IMR-90 (cell line): ENCODE measurements at regions not wholly inside any gene's neighbourhood (a gene's known extent, or its start where the extent isn't known, plus 50 kb on each side); places are given as distances from the start of the nearest gene placed in this dataset.

Experiments
- ATAC-seq: fragments of 200-7000 bp; cut with Tn5 transposase; 2 replicates; pipeline ENCODE4 v1.9.1; 2020; ENCODE audit warnings: low read depth, mild to moderate bottlenecking, moderate library complexity
- BruUV-seq: library from RNA; stranded (reverse); fragments of 400-500 nt; replicated peaks from 2 replicates; lab custom pipeline; 2021; lab: Mats Ljungman, UMichigan
- CTCF ChIA-PET: fragments of 300-600 bp; formaldehyde crosslinking; extraction: SDS; loops from one replicate; lab custom pipeline; 2021; ENCODE audit warnings: antibody characterized with exemption; lab: Yijun Ruan, JAX
- POLR2A ChIA-PET: fragments of 300-600 bp; sonication (Branson Sonifier 250); formaldehyde crosslinking; loops from one replicate; lab custom pipeline; 2022; ENCODE audit warnings: antibody characterized with exemption; ENCODE audit not compliant: unreplicated experiment; lab: Charles Lee
- DNase-seq: peaks from one replicate; pipeline ENCODE4 v3.0.0; 2013
- H2AFZ ChIP-seq: replicated peaks from 2 replicates; pipeline ENCODE3; 2013; ENCODE audit warnings: low read length, mild to moderate bottlenecking; ENCODE audit not compliant: poor library complexity
- H2AK5ac ChIP-seq: 2 replicates; pipeline ENCODE4 v1.6.1; 2013; ENCODE audit warnings: low read depth, low read length, inconsistent platforms
- H2AK9ac ChIP-seq: replicated peaks from 2 replicates; pipeline ENCODE3; 2013; ENCODE audit warnings: mild to moderate bottlenecking, low read depth, low read length, moderate library complexity; ENCODE audit not compliant: poor library complexity
- H2BK120ac ChIP-seq: 2 replicates; pipeline ENCODE4 v1.6.1; 2013; ENCODE audit warnings: low read depth, low read length, inconsistent platforms
- H2BK15ac ChIP-seq: 3 replicates; pipeline ENCODE4 v1.6.1; 2013; ENCODE audit warnings: low read depth, low read length, inconsistent platforms
- H2BK20ac ChIP-seq: 2 replicates; pipeline ENCODE4 v1.6.1; 2013; ENCODE audit warnings: low read depth, mild to moderate bottlenecking, inconsistent platforms, low read length, moderate library complexity
- H2BK5ac ChIP-seq: 2 replicates; pipeline ENCODE4 v1.6.1; 2013; ENCODE audit warnings: mild to moderate bottlenecking, low read depth, low read length, inconsistent platforms; ENCODE audit not compliant: poor library complexity, severe bottlenecking
- H3K14ac ChIP-seq: replicated peaks from 2 replicates; pipeline ENCODE4 v1.6.1; 2013; ENCODE audit warnings: low read depth, low read length, inconsistent platforms
- H3K18ac ChIP-seq: 2 replicates; pipeline ENCODE4 v1.6.1; 2013; ENCODE audit warnings: low read depth, low read length, control low read depth
- H3K23ac ChIP-seq: 2 replicates; pipeline ENCODE4 v1.6.1; 2013; ENCODE audit warnings: low read depth, low read length, inconsistent platforms
- H3K27ac ChIP-seq: 2 replicates; pipeline ENCODE4 v1.5.1; 2013; ENCODE audit warnings: mild to moderate bottlenecking, control low read depth, low read length; ENCODE audit not compliant: insufficient read depth
- H3K27me3 ChIP-seq: 2 replicates; pipeline ENCODE4 v1.6.1; 2013; ENCODE audit warnings: low read length; ENCODE audit not compliant: control insufficient read depth, insufficient read depth
- H3K36me3 ChIP-seq: 2 replicates; pipeline ENCODE4 v1.6.1; 2013; ENCODE audit warnings: low read length, mixed read lengths; ENCODE audit not compliant: control insufficient read depth, insufficient read depth
- H3K4ac ChIP-seq: 2 replicates; pipeline ENCODE4 v1.6.1; 2013; ENCODE audit warnings: low read depth, low read length, inconsistent platforms
- H3K4me1 ChIP-seq: 2 replicates; pipeline ENCODE4 v1.6.1; 2013; ENCODE audit warnings: low read length, mixed read lengths; ENCODE audit not compliant: control insufficient read depth, insufficient read depth
- H3K4me2 ChIP-seq: 2 replicates; pipeline ENCODE4 v1.6.1; 2013; ENCODE audit warnings: low read depth, mild to moderate bottlenecking, control low read depth, low read length, moderate library complexity
- H3K4me3 ChIP-seq: 2 replicates; pipeline ENCODE4 v1.5.1; 2013; ENCODE audit warnings: low read depth, mild to moderate bottlenecking, control low read depth, low read length, moderate library complexity; ENCODE audit not compliant: insufficient read depth
- H3K56ac ChIP-seq: 2 replicates; pipeline ENCODE4 v1.6.1; 2013; ENCODE audit warnings: low read length, inconsistent platforms; ENCODE audit not compliant: insufficient read depth; ENCODE audit errors: extremely low read depth
- H3K79me1 ChIP-seq, 2 experiments: 2 replicates each; pipeline ENCODE4 v1.6.1; 2013; ENCODE audit warnings: low read length in 2 of 2, inconsistent platforms in 1 of 2, low read depth in 1 of 2
- H3K9ac ChIP-seq: 2 replicates; pipeline ENCODE4 v1.6.1; 2013; ENCODE audit warnings: low read depth, low read length, control low read depth
- H3K9me1 ChIP-seq: 2 replicates; pipeline ENCODE4 v1.6.1; 2013; ENCODE audit warnings: low read length, inconsistent platforms; ENCODE audit not compliant: insufficient read depth
- H3K9me3 ChIP-seq: 2 replicates; pipeline ENCODE4 v1.6.1; 2013; ENCODE audit warnings: low read length; ENCODE audit not compliant: control insufficient read depth, insufficient read depth
- H4K20me1 ChIP-seq: 2 replicates; pipeline ENCODE4 v1.6.1; 2013; ENCODE audit warnings: low read length, inconsistent platforms; ENCODE audit not compliant: insufficient read depth
- H4K5ac ChIP-seq: 2 replicates; pipeline ENCODE4 v1.6.1; 2013; ENCODE audit warnings: mild to moderate bottlenecking, low read depth, low read length, control low read depth
- H4K8ac ChIP-seq, 2 experiments: 2 replicates each; pipeline ENCODE4 v1.6.1; 2013; ENCODE audit warnings: low read depth in 2 of 2, low read length in 2 of 2, control low read depth in 1 of 2, inconsistent platforms in 1 of 2
- H4K91ac ChIP-seq: 2 replicates; pipeline ENCODE4 v1.6.1; 2013; ENCODE audit warnings: low read depth, low read length, inconsistent platforms; ENCODE audit not compliant: insufficient read depth
- MAZ ChIP-seq: IDR thresholded peaks from 2 replicates; pipeline ENCODE4 v1.6.1; 2012; ENCODE audit warnings: low read depth, mild to moderate bottlenecking, low read length, improper control_type of control experiment, moderate library complexity, borderline replicate concordance
- USF2 ChIP-seq: fragments of 150-350 bp; IDR thresholded peaks from 2 replicates; pipeline ENCODE4 v1.6.1; 2017; ENCODE audit warnings: mild to moderate bottlenecking, antibody characterized with exemption, low read length, low read depth
- WGBS, 2 experiments: methylation state at CpG; one replicate each; pipeline versions ENCODE4 v1.1.5 to v1.1.7; 2013; ENCODE audit warnings: missing lambda C conversion rate in 2 of 2; ENCODE audit not compliant: insufficient read length in 1 of 2; ENCODE audit errors: extremely low coverage in 2 of 2; 5-methylcytosine and 5-hydroxymethylcytosine counted together
- dilution Hi-C: fragments of 300-500 bp; cut with HindIII; formaldehyde crosslinking; loops from one replicate; pipeline ENCODE4 v1.14.3; 2018; ENCODE audit warnings: low sequenced_read_pairs; ENCODE audit not compliant: unreplicated experiment
- in situ Hi-C: fragments of 300-500 bp; cut with MboI; formaldehyde crosslinking; loops from 3 replicates; pipeline ENCODE4 v1.14.3; 2019; ENCODE audit warnings: low sequenced_read_pairs, inconsistent platforms, mixed read lengths
- intact Hi-C: fragments of 100-400 bp; cut with micrococcal nuclease; formaldehyde crosslinking; loops from 2 replicates; pipeline ENCODE4 v1.10.0; 2022

DNA sequence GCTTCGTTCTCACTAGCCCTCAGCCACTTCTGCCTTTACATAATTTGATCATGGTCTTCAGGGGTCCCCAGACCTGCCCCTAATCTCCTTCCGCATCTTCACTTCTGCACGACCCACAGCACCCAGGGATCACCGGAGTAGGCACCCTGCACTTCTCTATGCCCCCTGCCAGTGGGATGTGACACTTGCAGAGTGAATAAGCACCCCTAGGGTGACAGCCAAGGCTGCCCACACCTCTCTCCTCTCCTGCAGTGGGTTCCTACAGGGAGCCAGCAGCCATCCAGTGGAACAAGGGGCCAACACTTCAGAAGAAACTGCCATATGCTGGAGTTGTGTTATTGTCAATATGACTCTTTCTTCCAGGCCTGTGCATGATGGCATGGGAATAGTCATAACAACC lies 58.0 kb upstream of the CTPS1 start:
- BruUV-seq = no TSS peak
- no peak overlapping the region for H2BK120ac ChIP-seq
- no peak overlapping the region for H2BK20ac ChIP-seq
- intact Hi-C loops = no loop called here
- H3K23ac ChIP-seq = no peak overlapping the region
- no peak overlapping the region for H3K9ac ChIP-seq
- no peak overlapping the region for H3K4ac ChIP-seq
- no peak overlapping the region for H4K91ac ChIP-seq
- H2AFZ ChIP-seq = no peak overlapping the region
- TF ChIP-seq USF2 = no peak
- no peak for TF ChIP-seq MAZ
- H3K27ac ChIP-seq = no peak overlapping the region
- H4K8ac ChIP-seq = no peak overlapping the region
- H4K20me1 ChIP-seq = no peaks in the 10 kb centered on the region
- POLR2A ChIA-PET = no interaction called here
- no peak overlapping the region for H3K4me2 ChIP-seq
- in situ Hi-C loops = no loop called here
- no peak overlapping the region for H3K56ac ChIP-seq
- H3K18ac ChIP-seq = no peak overlapping the region
- no peak for ATAC-seq
- H3K27me3 ChIP-seq = peaks cover 16% of the 10 kb centered on the region
- H3K9me3 ChIP-seq = no peaks in the 10 kb centered on the region
- H2AK5ac ChIP-seq = no peak overlapping the region
- H4K5ac ChIP-seq = no peak overlapping the region
- no peaks in the 10 kb centered on the region for H3K9me1 ChIP-seq
- H3K36me3 ChIP-seq = no peaks in the 10 kb centered on the region
- H2AK9ac ChIP-seq = no peak overlapping the region
- no peaks in the 10 kb centered on the region for H3K79me1 ChIP-seq
- no peak overlapping the region for H2BK5ac ChIP-seq
- no peak overlapping the region for H3K4me3 ChIP-seq
- 100% methylated on average over 1 of the region's 4 CpGs; no CpG with 5 or more reads in 1 of the 2 experiments for WGBS, 2 experiments
- CTCF ChIA-PET = interaction anchor here (1.0 kb wide), 1 partner anchor 27 kb away, joined by 3 read pairs; no protein-coding TSS in a partner anchor
- no peak for DNase-seq
- no peak overlapping the region for H3K14ac ChIP-seq
- no peaks in the 10 kb centered on the region for H3K4me1 ChIP-seq
- no peak overlapping the region for H2BK15ac ChIP-seq
- dilution Hi-C loops = no loop called here
